HG03103 (cell line): ENCODE measurements at regions not wholly inside any gene's neighbourhood (a gene's known extent, or its start where the extent isn't known, plus 50 kb on each side); places are given as distances from the start of the nearest gene placed in this dataset.

Experiments
- ATAC-seq: cut with Tn5 transposase; IDR thresholded peaks from one replicate; pipeline ENCODE4 v1.9.1; 2021; ENCODE audit warnings: low read depth; ENCODE audit not compliant: unreplicated experiment

DNA sequence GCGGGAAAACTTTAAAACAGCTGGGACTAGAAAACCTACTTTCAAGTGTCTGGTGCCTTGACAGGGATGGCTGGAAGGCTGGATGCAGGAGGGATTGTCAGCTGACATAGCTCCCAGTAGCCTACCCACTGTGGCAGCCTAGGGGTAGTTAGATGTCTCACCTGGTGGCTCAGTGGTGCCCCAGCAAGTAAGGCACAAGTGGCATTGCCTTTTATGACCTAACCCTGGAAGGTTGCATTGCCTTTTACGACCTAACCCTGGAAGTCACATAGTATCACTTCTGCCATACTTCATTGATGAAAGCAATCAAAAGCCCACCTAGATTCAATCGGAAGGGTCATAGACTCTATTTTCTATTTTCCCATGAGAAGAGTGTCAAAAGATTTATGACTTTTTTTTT lies 724.7 kb upstream of the TBX3 start:
- ATAC-seq: no peak

DNA sequence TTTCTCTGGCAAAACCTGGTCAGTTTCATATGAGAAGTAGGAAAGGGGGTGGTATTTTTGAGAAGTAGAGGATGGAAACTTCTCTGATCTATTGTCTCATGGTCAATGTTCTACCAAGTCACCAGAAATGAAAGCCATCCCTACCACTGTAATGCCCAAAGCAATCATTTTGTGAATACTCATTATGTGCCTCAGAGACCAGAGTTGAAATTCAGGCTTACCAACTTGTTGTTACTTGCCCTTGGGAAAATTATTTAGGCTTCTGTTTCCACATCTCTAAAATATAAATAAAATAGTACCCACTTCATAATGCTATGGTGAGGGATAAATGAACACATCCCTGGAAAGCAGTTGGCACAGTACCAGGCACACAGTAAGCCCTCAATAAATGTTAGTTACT lies 723.7 kb upstream of the TBX3 start:
- ATAC-seq: no peak

DNA sequence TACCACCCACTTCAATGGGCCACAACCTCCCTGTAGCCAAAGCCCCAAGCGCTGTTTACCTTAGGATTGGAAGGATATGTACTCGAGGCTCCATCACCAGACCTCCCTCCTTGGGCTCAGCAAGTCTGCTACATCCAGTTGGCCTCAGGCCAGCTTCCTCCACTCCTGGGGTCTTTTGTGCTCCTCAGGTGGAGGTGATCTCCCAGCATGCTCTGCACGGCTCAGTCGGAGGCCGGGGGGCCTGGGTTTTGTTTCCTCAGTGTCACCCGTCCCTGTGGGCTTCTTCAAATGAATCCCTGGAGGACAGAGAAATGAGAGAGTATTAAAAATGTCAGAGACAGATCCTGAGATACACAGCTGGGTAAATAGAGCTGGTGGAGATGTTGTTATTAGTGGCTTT lies 723.1 kb upstream of the TBX3 start:
- ATAC-seq: no peak

DNA sequence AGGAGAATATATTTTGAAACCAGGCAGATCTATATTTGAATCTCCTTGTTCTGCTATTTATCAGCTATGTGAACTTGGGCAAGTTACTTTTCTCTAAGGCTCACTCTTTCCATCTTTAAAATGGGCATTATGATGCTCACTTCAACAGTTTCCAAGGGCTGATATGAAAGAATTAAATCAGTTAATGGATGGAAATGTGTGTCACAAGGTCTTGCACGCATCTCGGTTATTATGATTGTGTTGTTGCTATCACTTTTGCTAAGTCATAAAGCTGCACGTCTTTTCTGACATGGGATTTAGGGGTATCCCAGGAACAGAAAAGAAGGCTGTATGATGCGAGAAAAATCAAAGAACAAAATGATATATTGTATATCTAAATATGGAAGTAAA lies 721.5 kb upstream of the TBX3 start:
- ATAC-seq: no peak

DNA sequence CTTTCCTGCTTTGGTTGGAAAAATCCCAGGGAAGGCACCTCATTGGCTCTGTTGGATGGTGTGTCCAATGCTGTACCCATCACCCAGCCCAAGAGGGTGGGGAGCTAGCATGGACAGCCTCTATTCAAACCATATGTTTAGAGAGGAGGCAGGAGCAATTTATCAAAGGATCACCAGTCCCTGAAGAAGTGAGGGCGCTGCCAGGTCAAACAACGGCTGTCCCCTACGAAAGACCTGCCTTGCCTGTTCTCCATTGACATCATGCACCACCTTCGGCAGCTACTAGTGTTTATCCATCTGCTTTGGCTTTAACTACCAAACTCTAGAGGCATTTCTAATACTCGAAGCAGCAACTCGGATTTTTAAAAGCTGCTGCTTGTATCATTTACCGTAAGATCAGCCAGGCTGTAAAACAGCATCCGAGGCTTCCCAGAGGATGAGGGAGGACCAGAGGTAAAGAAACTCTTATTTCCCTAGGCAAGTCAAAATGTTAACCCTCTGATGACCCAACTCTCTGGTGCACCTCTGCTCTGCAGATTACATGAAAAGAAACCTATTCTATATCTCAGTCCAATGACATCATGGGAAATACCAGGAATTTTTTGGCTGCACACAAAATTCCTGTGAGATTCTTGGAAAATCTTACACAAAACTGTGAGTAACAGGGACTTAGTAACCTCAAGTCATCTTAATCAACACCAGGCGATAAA lies 720.9 kb upstream of the TBX3 start:
- no peak for ATAC-seq

DNA sequence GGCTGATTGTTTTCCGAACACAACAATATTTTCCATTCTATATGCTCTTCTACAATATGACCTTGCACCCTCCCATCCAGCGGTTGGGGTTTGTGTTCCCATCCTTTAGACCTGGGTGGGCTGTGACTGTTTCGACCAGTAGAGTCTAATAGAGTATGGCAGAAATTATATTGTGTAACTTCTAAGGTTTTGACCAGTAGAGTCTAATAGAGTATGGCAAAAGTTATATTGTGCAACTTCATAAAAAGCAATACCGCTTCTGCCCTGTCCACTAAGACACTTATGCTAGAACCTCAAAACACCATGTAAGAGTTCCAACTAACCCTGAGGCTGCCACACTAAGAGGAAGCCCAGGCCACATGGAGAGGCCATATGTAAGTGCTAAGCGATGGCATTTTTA lies 719.7 kb upstream of the TBX3 start:
- ATAC-seq: no peak

DNA sequence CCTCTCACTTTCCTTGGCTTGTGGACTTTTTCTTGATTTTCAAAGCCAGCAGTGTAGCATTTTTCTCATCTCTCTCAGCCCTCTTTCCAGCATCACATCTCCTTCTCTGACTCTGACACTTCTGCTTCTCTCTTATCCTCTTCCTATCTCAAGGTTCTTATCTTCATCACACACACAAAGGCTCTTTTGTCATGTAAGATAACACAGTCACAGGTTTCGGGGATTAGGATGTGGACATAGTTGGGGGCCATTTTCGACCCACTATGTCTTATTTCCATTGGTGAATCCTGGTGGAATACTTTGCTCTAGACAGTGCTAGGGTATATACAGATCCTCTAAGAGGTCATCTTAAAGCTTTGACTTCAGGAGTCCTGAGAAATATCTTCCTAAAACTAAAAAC lies 719.3 kb upstream of the TBX3 start:
- ATAC-seq: no peak

DNA sequence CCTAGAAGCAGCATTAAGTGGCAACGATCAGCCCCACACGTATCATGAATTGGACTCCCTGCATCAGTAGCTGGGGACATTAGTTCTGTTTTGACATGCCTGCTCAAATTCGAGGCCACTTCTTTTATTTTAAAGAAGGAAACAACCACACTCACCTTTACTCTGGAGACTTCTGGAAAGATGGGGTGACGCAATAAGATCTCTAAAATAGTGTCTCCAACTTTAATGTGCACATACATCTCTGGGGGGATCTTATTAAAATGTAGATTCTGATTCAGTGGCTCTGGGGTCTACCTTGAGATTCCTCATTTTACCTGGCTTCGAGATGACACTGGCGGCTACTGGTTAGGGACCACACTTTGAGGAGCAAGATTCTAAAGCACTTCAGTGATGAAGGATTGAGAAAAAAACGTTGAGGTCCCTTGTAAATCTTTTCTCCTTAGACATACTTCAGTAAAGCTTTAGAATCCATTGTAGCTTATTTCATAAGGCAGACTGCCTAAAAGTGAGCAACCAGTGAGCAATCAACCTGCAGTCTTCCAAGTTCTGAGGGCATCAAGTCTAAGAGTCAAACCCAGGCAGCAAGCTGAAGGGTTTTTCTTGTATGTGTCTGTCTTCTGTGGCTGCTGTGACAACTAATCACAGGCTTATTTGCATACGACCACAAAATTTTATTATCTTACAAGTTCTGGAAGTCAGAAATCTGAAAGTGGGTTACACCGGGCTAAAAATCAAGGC lies 718.6 kb upstream of the TBX3 start:
- no peak for ATAC-seq

DNA sequence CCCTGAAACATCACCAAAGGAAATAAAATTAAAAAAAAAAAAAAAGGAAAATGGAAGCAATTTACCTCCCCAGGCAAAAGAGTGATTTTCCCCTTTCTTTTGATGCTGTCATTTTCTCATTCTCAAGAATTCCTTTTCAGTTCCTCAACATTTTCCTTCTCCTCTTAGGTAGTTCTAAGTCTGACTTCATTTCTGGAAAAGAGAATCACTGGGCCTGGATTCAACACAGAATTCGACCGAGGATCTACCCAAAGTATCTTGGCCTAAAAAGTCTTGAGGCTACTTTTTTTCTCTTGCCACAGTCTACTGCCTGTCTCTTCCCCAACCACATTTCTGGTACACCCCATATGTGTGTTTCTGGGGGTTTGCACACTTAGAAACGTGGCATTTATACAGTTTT lies 717.8 kb upstream of the TBX3 start:
- ATAC-seq: no peak

DNA sequence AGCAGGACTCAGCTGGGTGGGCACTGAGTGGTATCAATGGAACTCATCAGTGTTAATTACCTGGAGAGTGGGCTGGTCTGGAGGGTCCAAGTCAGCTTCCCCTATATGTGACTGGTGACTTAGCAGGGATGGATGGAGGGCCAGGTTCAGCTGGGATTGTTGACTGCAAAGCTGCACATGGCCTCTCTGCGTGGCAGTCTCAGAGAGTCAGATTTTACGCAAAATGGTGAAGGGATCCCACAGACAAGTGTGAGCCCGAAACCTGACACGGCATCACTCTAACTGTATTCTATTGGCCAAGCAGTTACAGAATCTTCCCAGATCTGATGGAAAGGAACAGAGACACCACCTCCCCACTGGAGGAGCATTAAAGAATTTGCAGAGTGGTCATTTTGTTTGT lies 716.0 kb upstream of the TBX3 start:
- no peak for ATAC-seq

DNA sequence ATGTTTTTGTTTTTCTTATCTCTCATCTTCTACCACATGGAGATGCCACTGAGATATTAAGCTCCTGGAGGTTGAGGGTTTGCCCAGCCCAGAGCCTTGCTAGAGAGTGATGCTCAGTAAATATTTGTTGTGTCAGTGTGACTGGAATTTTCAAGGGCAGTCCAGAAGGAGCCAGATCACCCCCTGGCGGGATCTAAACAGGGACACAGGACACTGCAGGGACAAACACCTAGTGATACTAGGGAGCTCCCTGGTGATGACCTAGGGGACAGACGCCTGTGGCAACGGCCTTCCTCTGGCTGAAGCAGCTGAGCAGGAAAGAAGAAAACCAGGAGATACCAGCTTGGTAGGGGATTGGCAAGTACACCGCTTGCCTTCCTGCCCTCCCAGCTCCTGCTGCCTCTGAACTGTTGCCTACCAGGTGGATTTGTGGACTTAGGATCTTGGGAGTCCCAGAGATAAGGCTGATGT lies 714.4 kb upstream of the TBX3 start:
- ATAC-seq: no peak

DNA sequence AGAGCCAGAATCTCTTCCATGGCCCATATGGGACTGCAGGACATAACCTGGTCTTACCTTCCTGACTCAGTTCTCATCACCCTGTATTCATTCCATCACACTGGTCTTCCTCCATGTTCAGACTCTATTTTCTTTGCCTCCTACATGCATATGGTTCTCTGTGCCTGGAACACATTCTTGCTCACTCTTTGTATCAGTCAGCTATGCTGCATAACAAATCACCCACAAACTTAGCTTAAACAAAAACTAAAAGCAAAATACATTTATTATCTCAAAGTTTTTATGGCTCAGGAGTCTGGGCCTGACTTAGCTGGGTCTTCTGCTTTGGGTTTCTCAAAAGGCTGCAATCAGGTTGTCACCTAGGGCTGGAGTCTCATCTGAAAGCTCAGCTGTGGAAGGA lies 712.6 kb upstream of the TBX3 start:
- no peak for ATAC-seq

DNA sequence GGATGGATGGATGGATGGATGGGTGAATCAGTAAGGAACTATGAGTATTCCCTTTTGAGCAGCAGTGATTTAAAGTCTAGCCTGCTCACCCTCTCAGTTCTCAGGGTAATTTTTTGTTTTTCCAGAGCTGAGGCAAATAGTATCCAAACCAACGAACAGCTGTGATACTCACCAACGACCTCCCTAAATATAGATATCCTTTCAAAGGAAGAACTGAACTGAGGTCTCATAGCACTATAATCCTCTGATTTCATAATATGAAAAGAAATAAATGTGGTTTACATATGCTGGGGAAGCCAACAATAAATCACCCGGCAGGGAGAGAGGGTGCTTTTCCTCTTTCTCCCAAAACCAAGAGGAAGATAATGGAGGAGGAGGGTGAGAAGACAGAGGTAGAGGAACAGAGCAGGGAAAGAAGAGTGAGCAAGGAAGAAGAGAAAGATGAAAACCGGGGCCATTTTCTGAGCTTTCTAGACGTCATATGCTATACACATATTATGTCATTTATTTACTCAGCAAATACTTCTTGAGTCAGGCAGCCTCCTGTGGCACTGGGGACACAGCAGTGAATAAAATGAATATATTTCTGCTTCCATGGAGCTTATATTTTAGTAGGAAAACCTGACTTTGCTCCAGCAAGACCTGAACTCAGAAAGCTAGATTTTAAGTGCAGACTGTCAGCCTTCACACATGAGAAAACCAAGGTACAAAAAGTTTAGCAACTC lies 710.7 kb upstream of the TBX3 start:
- no peak for ATAC-seq

DNA sequence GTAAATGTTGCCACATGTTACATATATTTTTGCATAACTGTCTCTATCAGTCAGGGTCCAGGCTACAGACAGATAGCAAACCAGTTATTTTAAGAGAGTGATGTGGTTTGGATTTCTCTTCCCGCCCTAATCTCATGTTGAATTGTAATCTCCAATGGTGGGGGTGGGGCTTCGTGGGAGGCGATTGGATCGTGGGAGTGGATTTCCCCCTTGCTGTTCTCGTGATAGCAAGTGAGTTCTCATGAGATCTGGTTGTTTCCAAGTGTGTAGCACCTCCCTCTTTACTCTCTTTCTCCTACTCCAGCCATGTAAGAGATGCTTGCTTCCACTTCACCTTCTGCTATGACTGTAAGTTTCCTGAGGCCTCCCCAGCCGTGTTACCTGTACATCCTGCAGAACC lies 704.2 kb upstream of the TBX3 start:
- no peak for ATAC-seq

DNA sequence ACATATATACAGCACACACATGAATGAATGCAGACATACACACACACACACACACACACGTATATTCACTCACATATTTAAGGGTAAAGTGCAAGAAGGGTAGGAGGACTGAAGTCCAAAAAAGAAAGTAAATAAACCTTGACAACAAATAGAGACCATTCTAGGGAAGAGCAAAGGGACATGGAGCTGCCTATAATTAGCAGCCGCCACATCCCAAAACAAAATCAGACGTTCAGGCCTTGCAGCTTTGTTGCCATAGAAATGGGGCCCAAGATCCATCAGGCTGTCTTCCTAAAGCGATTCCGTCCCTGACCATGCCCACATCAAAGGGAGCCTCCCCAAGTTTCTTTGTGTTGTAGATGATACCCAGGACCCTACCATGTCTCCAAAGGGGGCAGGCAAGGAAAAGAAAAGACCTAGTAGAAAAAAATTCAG lies 703.5 kb upstream of the TBX3 start:
- ATAC-seq: no peak

DNA sequence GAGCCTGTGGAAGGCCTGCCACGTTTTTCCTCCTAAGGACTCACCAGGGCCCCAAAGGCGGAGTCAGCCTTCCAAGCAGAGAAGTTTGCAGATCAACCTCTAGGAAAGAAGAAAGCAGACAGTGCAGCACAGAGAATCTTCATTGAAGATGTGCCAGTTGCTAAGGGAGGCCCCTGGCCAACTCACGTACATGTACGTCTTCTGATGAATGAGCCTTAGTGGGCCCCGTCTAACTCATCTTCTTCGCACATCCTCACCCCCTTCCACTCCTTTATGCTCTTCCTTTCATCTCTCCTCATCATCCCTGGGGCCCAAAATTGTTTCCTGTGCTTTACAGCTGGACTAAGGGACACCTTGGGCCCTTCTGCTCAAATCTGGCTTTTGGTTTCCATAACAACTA lies 703.0 kb upstream of the TBX3 start:
- ATAC-seq: no peak

DNA sequence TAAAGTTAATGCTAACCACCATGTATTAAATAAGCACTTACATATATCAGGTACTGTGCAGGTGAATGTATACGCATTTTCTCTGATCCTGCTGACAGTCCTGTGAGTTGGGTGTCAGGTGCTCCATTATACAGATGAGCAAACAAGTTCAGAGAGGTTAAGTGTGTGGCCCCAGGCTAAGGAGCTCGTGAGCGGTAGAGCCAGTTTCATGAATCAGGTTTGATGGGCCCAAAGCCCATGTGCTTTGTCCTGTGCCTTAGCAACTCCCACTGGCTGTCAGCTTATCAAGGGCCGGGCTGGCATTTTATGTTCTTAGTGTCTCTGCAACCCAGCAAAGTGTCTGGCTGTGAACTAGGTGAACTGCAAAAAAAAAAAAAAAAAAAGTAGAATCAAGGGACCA lies 701.2 kb upstream of the TBX3 start:
- ATAC-seq: no peak

DNA sequence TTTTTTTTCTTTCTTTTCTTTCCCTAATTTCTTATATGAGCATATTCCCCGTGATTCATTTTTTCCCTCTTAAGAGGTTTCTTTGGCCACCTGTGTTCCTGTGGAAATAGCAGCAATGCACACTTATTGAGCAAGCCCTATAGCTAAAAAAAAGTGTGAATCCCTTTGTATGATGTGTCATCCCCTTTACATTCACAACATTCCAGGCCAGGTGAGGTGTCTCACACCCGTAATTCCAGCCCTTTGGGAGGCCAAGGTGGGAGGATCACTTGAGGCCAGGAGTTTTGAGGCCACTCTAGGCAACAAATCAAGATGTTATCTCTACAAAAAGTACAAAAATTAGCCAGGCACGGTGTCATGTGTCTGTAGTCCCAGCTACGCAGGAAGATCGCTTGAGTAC lies 700.4 kb upstream of the TBX3 start:
- ATAC-seq: no peak

DNA sequence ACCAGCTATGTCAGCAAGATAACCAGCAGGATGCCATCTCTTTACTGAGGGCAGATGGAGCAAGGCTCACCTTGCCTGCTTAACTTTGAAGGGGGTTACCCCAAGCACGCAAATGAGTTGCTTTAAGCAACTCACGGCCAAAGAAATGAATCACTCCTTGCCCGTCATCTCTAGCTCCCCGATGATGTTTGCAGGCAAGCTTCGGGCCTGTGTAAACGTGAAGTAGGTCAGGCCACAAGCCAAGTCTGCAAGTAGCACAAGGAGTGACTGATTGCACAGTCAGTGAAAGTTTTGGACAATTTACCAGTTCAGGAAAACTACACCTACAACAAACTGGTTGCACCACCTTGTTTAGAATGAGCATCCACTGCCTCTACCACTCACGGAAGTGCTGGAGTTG lies 699.7 kb upstream of the TBX3 start:
- ATAC-seq: no peak

DNA sequence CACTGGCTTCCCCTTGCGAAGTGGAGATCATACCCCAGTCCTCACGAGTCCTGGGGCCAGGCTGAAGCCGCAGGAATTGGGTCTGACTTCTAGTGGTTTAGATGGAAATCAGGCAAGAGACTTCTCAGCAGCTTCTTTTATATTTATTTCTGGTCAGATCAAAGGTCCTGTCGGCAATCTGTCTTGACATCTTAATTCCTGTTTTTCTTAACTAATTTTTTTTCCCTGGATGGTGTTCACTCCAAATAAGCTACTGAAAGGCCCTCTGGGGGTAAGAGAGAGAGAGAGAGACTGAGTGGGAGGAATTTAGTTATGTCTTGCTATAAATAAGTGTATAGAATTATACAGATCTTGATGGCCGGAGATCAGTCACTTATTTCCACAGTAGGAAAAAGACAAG lies 698.7 kb upstream of the TBX3 start:
- no peak for ATAC-seq

DNA sequence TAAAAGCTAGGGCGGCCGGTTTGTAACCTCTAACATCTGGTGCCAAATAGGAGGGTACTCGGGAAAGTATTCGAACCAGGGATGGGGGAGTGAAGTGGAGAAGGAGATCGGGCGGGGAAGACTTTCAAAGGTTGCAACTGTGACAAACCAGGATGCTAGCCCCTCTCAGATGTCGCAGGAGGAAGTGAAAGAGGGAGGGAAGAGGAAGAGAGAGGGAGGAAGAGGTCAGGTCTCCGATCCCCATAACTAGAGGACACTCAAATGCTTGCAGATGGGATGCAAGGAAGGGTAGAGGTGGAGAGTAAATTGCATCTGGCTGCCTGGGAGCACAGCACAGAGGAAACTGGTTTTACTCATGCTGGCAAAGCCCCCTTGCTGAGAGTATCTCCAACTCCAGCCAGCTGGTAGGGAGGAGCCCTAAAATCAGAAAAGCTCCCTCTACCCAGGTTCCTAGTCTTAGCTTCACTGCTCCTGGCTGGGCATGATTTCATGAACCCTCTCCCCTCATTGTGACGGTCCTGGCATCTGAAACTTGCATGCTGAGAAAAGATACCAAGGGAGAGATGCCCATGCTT lies 696.7 kb upstream of the TBX3 start:
- no peak for ATAC-seq
